ENCODE measurements at regions not wholly inside any gene's neighbourhood (a gene's known extent, or its start where the extent isn't known, plus 50 kb on each side); places are given as distances from the start of the nearest gene placed in this dataset.

- no peak overlapping the region for H3K9ac ChIP-seq (ENCODE audit: extremely low read depth, low read length, poor library complexity, severe bottlenecking)
- no peak overlapping the region for H3K27ac Mint-ChIP-seq
- H3K4me1 ChIP-seq (ENCODE audit: control insufficient read depth, insufficient read depth, low read length) = peaks cover 5% of the 10 kb centered on the region
- no peaks in the 10 kb centered on the region for H3K27me3 ChIP-seq (ENCODE audit: control insufficient read depth, insufficient read depth, low read length, poor library complexity, severe bottlenecking)
- H3K4me3 ChIP-seq (ENCODE audit: low read length) = no peak overlapping the region
- peaks cover 10% of the 10 kb centered on the region for H3K9me3 ChIP-seq (ENCODE audit: control insufficient read depth, low read length)
- no peaks in the 10 kb centered on the region for H3K36me3 ChIP-seq (ENCODE audit: control insufficient read depth, insufficient read depth, low read length)
- WGBS, 2 experiments (ENCODE audit: insufficient coverage in 1 of 2, insufficient read length in 1 of 2) = 81 to 82% methylated on average over 3 of the region's 3 CpGs
- no peaks in the 10 kb centered on the region for H3K36me3 Mint-ChIP-seq (ENCODE audit: low read depth)
- no peak overlapping the region for H3K4me3 Mint-ChIP-seq
- TF ChIP-seq CTCF (conservative IDR thresholded peaks at IDR 0.05) = no peak
- H3K4me1 Mint-ChIP-seq = peaks cover 10% of the 10 kb centered on the region
- DNase-seq = peak; percentile 40
- H3K27me3 Mint-ChIP-seq (ENCODE audit: insufficient read depth) = no peaks in the 10 kb centered on the region
- H3K9me3 Mint-ChIP-seq = peaks cover 10% of the 10 kb centered on the region
- H3K27ac ChIP-seq (ENCODE audit: low read depth, low read length) = no peak overlapping the region
Measured at GRCh38 chr1:30645807-30646206, 77.6 kb downstream of the MATN1 start.

- 89 to 95% methylated on average over 15 to 22 of the region's 22 CpGs for WGBS, 2 experiments (ENCODE audit: insufficient coverage in 1 of 2, insufficient read length in 1 of 2)
- H3K4me3 Mint-ChIP-seq = no peak overlapping the region
- H3K4me1 Mint-ChIP-seq = peaks cover 31% of the 10 kb centered on the region
Measured at GRCh38 chr1:30642391-30643120, 80.8 kb downstream of the MATN1 start.

GRCh38 chr1:30641572-30642353, 81.6 kb downstream of the MATN1 start:
- no peaks in the 10 kb centered on the region for H3K27me3 Mint-ChIP-seq (ENCODE audit: insufficient read depth)
- H3K36me3 Mint-ChIP-seq (ENCODE audit: low read depth) = no peaks in the 10 kb centered on the region

More at GRCh38 chr1:30642391-30643120, 80.8 kb downstream of the MATN1 start:
- H3K36me3 Mint-ChIP-seq (ENCODE audit: low read depth) = no peaks in the 10 kb centered on the region
- H3K27ac Mint-ChIP-seq = no peak overlapping the region
- peak; percentile 35 for DNase-seq
- Histone ChIP-seq H3K36me3 (ENCODE audit: control insufficient read depth, insufficient read depth, low read length) (no peaks in the 10 kb centered on the region), H3K27me3 (ENCODE audit: control insufficient read depth, insufficient read depth, low read length, poor library complexity, severe bottlenecking) (no peaks in the 10 kb centered on the region), H3K9me3 (ENCODE audit: control insufficient read depth, low read length) (peaks cover 10% of the 10 kb centered on the region), H3K27ac (ENCODE audit: low read depth, low read length) (no peak overlapping the region), H3K9ac (ENCODE audit: extremely low read depth, low read length, poor library complexity, severe bottlenecking) (no peak overlapping the region), H3K4me1 (ENCODE audit: control insufficient read depth, insufficient read depth, low read length) (peaks cover 12% of the 10 kb centered on the region), H3K4me3 (ENCODE audit: low read length) (no peak overlapping the region)
- H3K27me3 Mint-ChIP-seq (ENCODE audit: insufficient read depth) = no peaks in the 10 kb centered on the region
- peaks cover 10% of the 10 kb centered on the region for H3K9me3 Mint-ChIP-seq
- no peak for TF ChIP-seq CTCF (conservative IDR thresholded peaks at IDR 0.05)

More at GRCh38 chr1:30641572-30642353, 81.6 kb downstream of the MATN1 start:
- Histone ChIP-seq H3K9ac (ENCODE audit: extremely low read depth, low read length, poor library complexity, severe bottlenecking) (no peak overlapping the region), H3K9me3 (ENCODE audit: control insufficient read depth, low read length) (peaks cover 10% of the 10 kb centered on the region), H3K27ac (ENCODE audit: low read depth, low read length) (no peak overlapping the region), H3K4me1 (ENCODE audit: control insufficient read depth, insufficient read depth, low read length) (peaks cover 12% of the 10 kb centered on the region), H3K36me3 (ENCODE audit: control insufficient read depth, insufficient read depth, low read length) (no peaks in the 10 kb centered on the region), H3K27me3 (ENCODE audit: control insufficient read depth, insufficient read depth, low read length, poor library complexity, severe bottlenecking) (no peaks in the 10 kb centered on the region), H3K4me3 (ENCODE audit: low read length) (no peak overlapping the region)
- no peak for DNase-seq
- TF ChIP-seq CTCF (conservative IDR thresholded peaks at IDR 0.05) = no peak
- peaks cover 31% of the 10 kb centered on the region for H3K4me1 Mint-ChIP-seq
- no peak overlapping the region for H3K27ac Mint-ChIP-seq
- no peak overlapping the region for H3K4me3 Mint-ChIP-seq
- 80 to 89% methylated on average over 11 to 13 of the region's 13 CpGs for WGBS, 2 experiments (ENCODE audit: insufficient coverage in 1 of 2, insufficient read length in 1 of 2)
- peaks cover 10% of the 10 kb centered on the region for H3K9me3 Mint-ChIP-seq

All from endodermal cell (in vitro differentiated cells).